ENCODE measurements at regions not wholly inside any gene's neighbourhood (a gene's known extent, or its start where the extent isn't known, plus 50 kb on each side); places are given as distances from the start of the nearest gene placed in this dataset.
A peak's percentile ranks its signal among the peaks of the same experiment; 100 is the strongest.

- H3K27ac ChIP-seq (ENCODE audit: low read length): peak overlapping the region; percentile 71
- ATAC-seq: no peak
Measured at GRCh38 chr20:50293284-50294139, 102.9 kb downstream of the CEBPB start.

GRCh38 chr20:50294164-50295088, 103.8 kb downstream of the CEBPB start:
- H3K79me2 ChIP-seq (ENCODE audit: low read length): no peaks in the 10 kb centered on the region
- H3K9ac ChIP-seq (ENCODE audit: low read length): no peak overlapping the region
- H3K27ac ChIP-seq (ENCODE audit: low read length): peak overlapping the region; percentile 24; the same call in 1 of the 2 replicates
- intact Hi-C loops (cut with micrococcal nuclease): no loop called here
- no peaks in the 10 kb centered on the region for H3K27me3 ChIP-seq (ENCODE audit: low read length)
- no peaks in the 10 kb centered on the region for H4K20me1 ChIP-seq (ENCODE audit: low read length)
- no peaks in the 10 kb centered on the region for H3F3A ChIP-seq (ENCODE audit: low read length, unreplicated experiment)
- ATAC-seq: peak; percentile 29
- no peaks in the 10 kb centered on the region for H3K9me2 ChIP-seq (replicated peaks; ENCODE audit: low read length)
- no peaks in the 10 kb centered on the region for H3K36me3 ChIP-seq (ENCODE audit: low read depth, low read length)
- H3K4me2 ChIP-seq (ENCODE audit: low read length): no peak overlapping the region
- CTCF ChIA-PET: no interaction called here
- no peak for DNase-seq
- no peak overlapping the region for H3K4me3 ChIP-seq (ENCODE audit: low read length)
- POLR2A ChIA-PET (ENCODE audit: unreplicated experiment): no interaction called here
- no peak overlapping the region for H2AFZ ChIP-seq (ENCODE audit: low read length)
- H3K9me3 ChIP-seq (ENCODE audit: low read length): no peaks in the 10 kb centered on the region
- no TSS peak for BruUV-seq (replicated peaks)
- TF ChIP-seq EZH2phosphoT487 (IDR thresholded peaks at IDR 0.05; ENCODE audit: borderline replicate concordance, low read length): no peak
- peak; percentile 43; the same call in 1 of the 2 replicates for TF ChIP-seq CTCF (conservative IDR thresholded peaks at IDR 0.05; ENCODE audit: low read depth, low read length)
- no peak for TF ChIP-seq EZH2 (IDR thresholded peaks at IDR 0.05; ENCODE audit: low read length, unreplicated experiment)
- H3K4me1 ChIP-seq (ENCODE audit: insufficient read depth, low read length): peaks cover 19% of the 10 kb centered on the region

More at GRCh38 chr20:50293284-50294139, 102.9 kb downstream of the CEBPB start:
- Histone ChIP-seq H3K4me1 (ENCODE audit: insufficient read depth, low read length) (peaks cover 19% of the 10 kb centered on the region), H4K20me1 (ENCODE audit: low read length) (no peaks in the 10 kb centered on the region), H3K27me3 (ENCODE audit: low read length) (no peaks in the 10 kb centered on the region), H3K4me2 (ENCODE audit: low read length) (no peak overlapping the region), H3K36me3 (ENCODE audit: low read depth, low read length) (no peaks in the 10 kb centered on the region), H3K9me3 (ENCODE audit: low read length) (no peaks in the 10 kb centered on the region), H3K9ac (ENCODE audit: low read length) (peak overlapping the region; percentile 65), H3F3A (ENCODE audit: low read length, unreplicated experiment) (no peaks in the 10 kb centered on the region), H3K79me2 (ENCODE audit: low read length) (no peaks in the 10 kb centered on the region), H3K4me3 (ENCODE audit: low read length) (no peak overlapping the region), H3K9me2 (replicated peaks; ENCODE audit: low read length) (no peaks in the 10 kb centered on the region), H2AFZ (ENCODE audit: low read length) (no peak overlapping the region)
- TF ChIP-seq EZH2phosphoT487 (IDR thresholded peaks at IDR 0.05; ENCODE audit: borderline replicate concordance, low read length) (no peak), CTCF (conservative IDR thresholded peaks at IDR 0.05; ENCODE audit: low read depth, low read length) (no peak), EZH2 (IDR thresholded peaks at IDR 0.05; ENCODE audit: low read length, unreplicated experiment) (no peak)
- DNase-seq: no peak
- POLR2A ChIA-PET (ENCODE audit: unreplicated experiment): no interaction called here
- intact Hi-C loops (cut with micrococcal nuclease): no loop called here
- BruUV-seq (replicated peaks): no TSS peak
- CTCF ChIA-PET: no interaction called here
